Activated naive CD8-positive, alpha-beta T cell (primary cell): ENCODE measurements at regions not wholly inside any gene's neighbourhood (a gene's known extent, or its start where the extent isn't known, plus 50 kb on each side); places are given as distances from the start of the nearest gene placed in this dataset.

Experiments used
- H3K27ac Mint-ChIP-seq: one replicate; pipeline ENCODE4 v1.8.0; 2021; ENCODE audit warnings: mixed read lengths
- H3K27me3 Mint-ChIP-seq: one replicate; pipeline ENCODE4 v1.8.0; 2021; ENCODE audit warnings: mixed read lengths
- H3K36me3 Mint-ChIP-seq: one replicate; pipeline ENCODE4 v1.8.0; 2021; ENCODE audit warnings: mixed read lengths
- H3K4me1 Mint-ChIP-seq: one replicate; pipeline ENCODE4 v1.8.0; 2021; ENCODE audit warnings: low read depth, mixed read lengths
- H3K4me3 Mint-ChIP-seq: one replicate; pipeline ENCODE4 v1.8.0; 2021; ENCODE audit warnings: mild to moderate bottlenecking, mixed read lengths
- H3K9me3 Mint-ChIP-seq: one replicate; pipeline ENCODE4 v1.8.0; 2021; ENCODE audit warnings: low read depth, mixed read lengths

- Mint-ChIP-seq H3K27me3 (no peaks in the 10 kb centered on the region), H3K4me1 (peaks cover 30% of the 10 kb centered on the region), H3K4me3 (peak overlapping the region; percentile 3), H3K36me3 (peaks cover 2% of the 10 kb centered on the region), H3K27ac (peak overlapping the region; percentile 43), H3K9me3 (no peaks in the 10 kb centered on the region)
These were observed 63.5 kb downstream of the ENC1 start for GRCh38 chr5:74576941-74577456.

GRCh38 chr5:74575741-74576538 is 64.6 kb downstream of the ENC1 start:
- Mint-ChIP-seq H3K36me3 (peaks cover 2% of the 10 kb centered on the region), H3K9me3 (no peaks in the 10 kb centered on the region), H3K4me1 (peaks cover 30% of the 10 kb centered on the region), H3K27me3 (peaks cover 1% of the 10 kb centered on the region), H3K4me3 (peak overlapping the region; percentile 23), H3K27ac (peak overlapping the region; percentile 81)

GRCh38 chr5:74570250-74570649 is 70.3 kb downstream of the ENC1 start:
- Mint-ChIP-seq H3K27me3 (peaks cover 1% of the 10 kb centered on the region), H3K4me1 (no peaks in the 10 kb centered on the region), H3K4me3 (no peak overlapping the region), H3K27ac (no peak overlapping the region), H3K36me3 (no peaks in the 10 kb centered on the region), H3K9me3 (peaks cover 3% of the 10 kb centered on the region)

- no peak overlapping the region for H3K27ac Mint-ChIP-seq
- H3K36me3 Mint-ChIP-seq: no peaks in the 10 kb centered on the region
- no peaks in the 10 kb centered on the region for H3K4me1 Mint-ChIP-seq
These were observed 73.0 kb downstream of the ENC1 start for GRCh38 chr5:74567411-74567995.

GRCh38 chr5:74562122-74562521 is 78.4 kb downstream of the ENC1 start:
- no peaks in the 10 kb centered on the region for H3K9me3 Mint-ChIP-seq
- no peaks in the 10 kb centered on the region for H3K27me3 Mint-ChIP-seq
- no peak overlapping the region for H3K4me3 Mint-ChIP-seq
- no peak overlapping the region for H3K27ac Mint-ChIP-seq
- no peaks in the 10 kb centered on the region for H3K36me3 Mint-ChIP-seq
- H3K4me1 Mint-ChIP-seq: no peaks in the 10 kb centered on the region

More at GRCh38 chr5:74567411-74567995, 73.0 kb downstream of the ENC1 start:
- peaks cover 1% of the 10 kb centered on the region for H3K27me3 Mint-ChIP-seq
- peaks cover 3% of the 10 kb centered on the region for H3K9me3 Mint-ChIP-seq
- H3K4me3 Mint-ChIP-seq: no peak overlapping the region

- Mint-ChIP-seq H3K4me3 (no peak overlapping the region), H3K4me1 (no peaks in the 10 kb centered on the region), H3K27ac (no peak overlapping the region), H3K27me3 (no peaks in the 10 kb centered on the region), H3K36me3 (no peaks in the 10 kb centered on the region), H3K9me3 (no peaks in the 10 kb centered on the region)
These were observed 80.3 kb downstream of the ENC1 start for GRCh38 chr5:74560245-74560644.

GRCh38 chr5:74556631-74557595 is 83.6 kb downstream of the ENC1 start:
- Mint-ChIP-seq H3K9me3 (peaks cover 3% of the 10 kb centered on the region), H3K27ac (no peak overlapping the region), H3K36me3 (no peaks in the 10 kb centered on the region), H3K27me3 (peaks cover 2% of the 10 kb centered on the region), H3K4me1 (no peaks in the 10 kb centered on the region), H3K4me3 (no peak overlapping the region)

GRCh38 chr5:74556006-74556405 is 84.5 kb downstream of the ENC1 start:
- Mint-ChIP-seq H3K9me3 (peaks cover 3% of the 10 kb centered on the region), H3K27me3 (peaks cover 2% of the 10 kb centered on the region), H3K4me1 (no peaks in the 10 kb centered on the region), H3K27ac (no peak overlapping the region), H3K36me3 (no peaks in the 10 kb centered on the region), H3K4me3 (no peak overlapping the region)

GRCh38 chr5:74552101-74552500 is 88.4 kb downstream of the ENC1 start:
- Mint-ChIP-seq H3K9me3 (peaks cover 3% of the 10 kb centered on the region), H3K36me3 (no peaks in the 10 kb centered on the region), H3K27me3 (peaks cover 2% of the 10 kb centered on the region), H3K27ac (no peak overlapping the region), H3K4me3 (no peak overlapping the region), H3K4me1 (no peaks in the 10 kb centered on the region)

GRCh38 chr5:74550927-74551326 is 89.6 kb downstream of the ENC1 start:
- H3K9me3 Mint-ChIP-seq: peaks cover 3% of the 10 kb centered on the region
- H3K27me3 Mint-ChIP-seq: peaks cover 2% of the 10 kb centered on the region
- no peaks in the 10 kb centered on the region for H3K4me1 Mint-ChIP-seq
- no peak overlapping the region for H3K4me3 Mint-ChIP-seq
- no peak overlapping the region for H3K27ac Mint-ChIP-seq
- H3K36me3 Mint-ChIP-seq: no peaks in the 10 kb centered on the region

- no peak overlapping the region for H3K27ac Mint-ChIP-seq
- peaks cover 3% of the 10 kb centered on the region for H3K27me3 Mint-ChIP-seq
- no peaks in the 10 kb centered on the region for H3K4me1 Mint-ChIP-seq
- no peak overlapping the region for H3K4me3 Mint-ChIP-seq
- peaks cover 3% of the 10 kb centered on the region for H3K9me3 Mint-ChIP-seq
- no peaks in the 10 kb centered on the region for H3K36me3 Mint-ChIP-seq
These were observed 91.1 kb downstream of the ENC1 start for GRCh38 chr5:74549384-74549783.

GRCh38 chr5:74546796-74547195 is 93.7 kb downstream of the ENC1 start:
- Mint-ChIP-seq H3K27me3 (peaks cover 6% of the 10 kb centered on the region), H3K4me1 (no peaks in the 10 kb centered on the region), H3K4me3 (no peak overlapping the region), H3K9me3 (no peaks in the 10 kb centered on the region), H3K36me3 (no peaks in the 10 kb centered on the region), H3K27ac (no peak overlapping the region)

- H3K9me3 Mint-ChIP-seq: no peaks in the 10 kb centered on the region
- no peak overlapping the region for H3K27ac Mint-ChIP-seq
- H3K27me3 Mint-ChIP-seq: peaks cover 6% of the 10 kb centered on the region
- no peaks in the 10 kb centered on the region for H3K36me3 Mint-ChIP-seq
- H3K4me3 Mint-ChIP-seq: no peak overlapping the region
- H3K4me1 Mint-ChIP-seq: no peaks in the 10 kb centered on the region
These were observed 95.7 kb downstream of the ENC1 start for GRCh38 chr5:74544811-74545210.

- Mint-ChIP-seq H3K36me3 (no peaks in the 10 kb centered on the region), H3K27ac (no peak overlapping the region), H3K27me3 (peaks cover 13% of the 10 kb centered on the region), H3K4me1 (no peaks in the 10 kb centered on the region), H3K9me3 (no peaks in the 10 kb centered on the region), H3K4me3 (no peak overlapping the region)
These were observed 97.1 kb downstream of the ENC1 start for GRCh38 chr5:74543162-74543995.
